ENCODE measurements at regions not wholly inside any gene's neighbourhood (a gene's known extent, or its start where the extent isn't known, plus 50 kb on each side); places are given as distances from the start of the nearest gene placed in this dataset.

GRCh38 chr4:128608006-128608405 lies 201.5 kb upstream of the JADE1 start:
- intact Hi-C loops (cut with DNase I) = no loop called here
- DNase-seq = no peak

- no peak for DNase-seq
- intact Hi-C loops (cut with DNase I) = no loop called here
These were observed 203.3 kb upstream of the JADE1 start for GRCh38 chr4:128606173-128606572.

GRCh38 chr4:128604840-128605239 lies 204.7 kb upstream of the JADE1 start:
- intact Hi-C loops (cut with DNase I) = no loop called here
- no peak for DNase-seq

- intact Hi-C loops (cut with DNase I) = no loop called here
- DNase-seq = no peak
These were observed 205.3 kb upstream of the JADE1 start for GRCh38 chr4:128604204-128604603.

- intact Hi-C loops (cut with DNase I) = no loop called here
These were observed 206.4 kb upstream of the JADE1 start for GRCh38 chr4:128603081-128603480.

GRCh38 chr4:128601991-128602695 lies 207.4 kb upstream of the JADE1 start:
- intact Hi-C loops (cut with DNase I) = no loop called here
- DNase-seq = peak in 3 of 10 donors; percentile 18 to 82 (median 27)

More at GRCh38 chr4:128603081-128603480, 206.4 kb upstream of the JADE1 start:
- DNase-seq = no peak

GRCh38 chr4:128600996-128601871 lies 208.3 kb upstream of the JADE1 start:
- peak in 4 of 10 donors; percentile 5 to 77 (median 17) for DNase-seq
- intact Hi-C loops (cut with DNase I) = no loop called here

- intact Hi-C loops (cut with DNase I) = no loop called here
These were observed 209.1 kb upstream of the JADE1 start for GRCh38 chr4:128600410-128600809.

GRCh38 chr4:128597500-128597899 lies 212.0 kb upstream of the JADE1 start:
- DNase-seq = no peak
- intact Hi-C loops (cut with DNase I) = no loop called here

More at GRCh38 chr4:128600410-128600809, 209.1 kb upstream of the JADE1 start:
- DNase-seq = peak in 5 of 10 donors; percentile 11 to 82 (median 45)

GRCh38 chr4:128596853-128597252 lies 212.6 kb upstream of the JADE1 start:
- intact Hi-C loops (cut with DNase I) = no loop called here
- DNase-seq = no peak

GRCh38 chr4:128596115-128596514 lies 213.4 kb upstream of the JADE1 start:
- no peak for DNase-seq
- intact Hi-C loops (cut with DNase I) = no loop called here

- intact Hi-C loops (cut with DNase I) = no loop called here
- DNase-seq = no peak
These were observed 218.0 kb upstream of the JADE1 start for GRCh38 chr4:128591482-128591881.

- intact Hi-C loops (cut with DNase I) = no loop called here
- DNase-seq = peak in 1 of 10 donors; percentile 46
These were observed 218.7 kb upstream of the JADE1 start for GRCh38 chr4:128590773-128591172.

GRCh38 chr4:128590034-128590740 lies 219.3 kb upstream of the JADE1 start:
- intact Hi-C loops (cut with DNase I) = no loop called here
- no peak for DNase-seq

- no peak for DNase-seq
- intact Hi-C loops (cut with DNase I) = no loop called here
These were observed 220.0 kb upstream of the JADE1 start for GRCh38 chr4:128589384-128589965.

- no peak for DNase-seq
- intact Hi-C loops (cut with DNase I) = no loop called here
These were observed 222.1 kb upstream of the JADE1 start for GRCh38 chr4:128587382-128587781.

- DNase-seq = no peak
- intact Hi-C loops (cut with DNase I) = no loop called here
These were observed 225.5 kb upstream of the JADE1 start for GRCh38 chr4:128583753-128584712.

GRCh38 chr4:128582427-128582870 lies 227.1 kb upstream of the JADE1 start:
- no peak for DNase-seq
- intact Hi-C loops (cut with DNase I) = no loop called here

- no peak for DNase-seq
- intact Hi-C loops (cut with DNase I) = no loop called here
These were observed 230.2 kb upstream of the JADE1 start for GRCh38 chr4:128579154-128579853.
